ENCODE measurements at regions not wholly inside any gene's neighbourhood (a gene's known extent, or its start where the extent isn't known, plus 50 kb on each side); places are given as distances from the start of the nearest gene placed in this dataset.
"Not testable (repeated sequence)": the region's sequence is repeated elsewhere in the genome, so short reads cannot be mapped to it uniquely, and the experiment has no call there.

DNA sequence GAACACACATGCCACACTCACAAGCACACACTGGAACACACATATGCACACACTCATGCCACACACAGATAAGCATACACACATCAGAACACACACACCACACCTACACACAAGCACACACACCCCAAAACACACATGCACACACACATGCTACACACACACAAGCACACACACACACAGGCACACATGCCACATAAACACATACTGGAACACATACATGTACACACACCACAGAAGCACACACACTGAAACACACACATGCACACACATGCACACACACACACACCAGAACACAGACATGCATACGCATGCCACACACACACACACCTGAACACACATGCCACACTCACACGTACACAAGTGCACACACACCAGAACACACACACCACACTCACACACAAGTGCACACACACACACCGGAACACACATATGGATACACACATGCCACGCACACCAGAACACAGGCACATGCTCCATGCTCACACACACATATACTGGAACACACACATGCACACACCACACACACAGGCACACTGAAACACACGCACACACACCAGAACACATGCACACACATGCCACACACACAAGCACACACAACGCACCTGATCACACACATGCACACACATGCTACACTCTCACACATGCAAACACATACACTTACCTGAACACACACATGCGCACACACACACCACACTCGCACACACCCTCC, 78.0 kb upstream of the IRX4 start:
- Histone ChIP-seq H3K4me1 (ENCODE audit: control insufficient read depth, insufficient read depth, low read length, poor library complexity, severe bottlenecking) (no peaks in the 10 kb centered on the region), H3K27me3 (replicated peaks; ENCODE audit: control insufficient read depth, insufficient read depth, low read length, poor library complexity, severe bottlenecking) (no peaks in the 10 kb centered on the region), H3K4me3 (ENCODE audit: insufficient read depth, low read depth, low read length, poor library complexity, severe bottlenecking) (no peak overlapping the region), H3K27ac (ENCODE audit: insufficient read depth, low read length, poor library complexity, severe bottlenecking) (no peak overlapping the region), H3K36me3 (ENCODE audit: control insufficient read depth, insufficient read depth, low read length) (no peaks in the 10 kb centered on the region), H3K9me3 (ENCODE audit: control insufficient read depth, low read length) (no peaks in the 10 kb centered on the region)
- no peak for DNase-seq

DNA sequence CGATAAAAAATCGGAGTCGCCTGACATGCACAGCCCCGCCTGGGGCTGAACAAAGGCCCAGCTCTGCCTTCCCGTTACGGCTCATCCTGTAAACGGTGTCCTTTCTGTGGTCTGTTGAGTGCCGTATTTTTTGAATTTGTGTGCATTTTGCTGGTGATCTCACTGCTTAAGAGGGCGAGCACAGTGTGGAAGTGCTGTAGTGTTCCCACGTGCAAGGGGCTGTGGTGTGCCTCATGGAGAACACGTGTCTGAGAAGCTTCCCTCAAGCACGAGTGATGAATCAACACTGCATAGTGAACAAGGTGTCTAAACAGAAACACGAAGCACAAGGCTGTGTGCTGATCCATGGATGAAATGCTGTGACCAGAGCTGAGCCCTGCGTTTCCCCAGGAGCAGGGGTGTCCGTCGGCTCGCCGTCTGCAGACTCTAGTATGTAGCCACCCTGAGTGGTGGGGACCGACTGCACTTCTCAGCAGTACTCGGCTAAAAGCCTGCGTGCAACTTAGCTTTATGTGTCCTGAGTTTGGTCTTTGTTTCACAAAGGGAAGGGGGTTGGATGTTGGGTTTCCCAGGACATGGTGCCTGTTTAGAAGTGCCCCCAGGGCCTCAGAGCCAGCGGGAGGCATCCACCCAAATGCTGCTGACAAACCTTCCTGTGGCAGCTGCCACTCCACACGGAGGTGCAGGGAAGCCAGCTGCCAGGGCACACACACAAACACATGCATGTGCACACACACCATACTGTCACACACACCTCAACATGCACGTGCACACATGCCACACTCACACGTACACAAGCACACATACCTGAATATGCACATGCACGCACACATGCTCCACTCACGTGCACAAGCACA, 77.2 kb upstream of the IRX4 start:
- no peak for DNase-seq
- Histone ChIP-seq H3K27ac (ENCODE audit: insufficient read depth, low read length, poor library complexity, severe bottlenecking) (no peak overlapping the region), H3K36me3 (ENCODE audit: control insufficient read depth, insufficient read depth, low read length) (no peaks in the 10 kb centered on the region), H3K4me1 (ENCODE audit: control insufficient read depth, insufficient read depth, low read length, poor library complexity, severe bottlenecking) (no peaks in the 10 kb centered on the region), H3K27me3 (replicated peaks; ENCODE audit: control insufficient read depth, insufficient read depth, low read length, poor library complexity, severe bottlenecking) (no peaks in the 10 kb centered on the region), H3K4me3 (ENCODE audit: insufficient read depth, low read depth, low read length, poor library complexity, severe bottlenecking) (no peak overlapping the region), H3K9me3 (ENCODE audit: control insufficient read depth, low read length) (no peaks in the 10 kb centered on the region)

DNA sequence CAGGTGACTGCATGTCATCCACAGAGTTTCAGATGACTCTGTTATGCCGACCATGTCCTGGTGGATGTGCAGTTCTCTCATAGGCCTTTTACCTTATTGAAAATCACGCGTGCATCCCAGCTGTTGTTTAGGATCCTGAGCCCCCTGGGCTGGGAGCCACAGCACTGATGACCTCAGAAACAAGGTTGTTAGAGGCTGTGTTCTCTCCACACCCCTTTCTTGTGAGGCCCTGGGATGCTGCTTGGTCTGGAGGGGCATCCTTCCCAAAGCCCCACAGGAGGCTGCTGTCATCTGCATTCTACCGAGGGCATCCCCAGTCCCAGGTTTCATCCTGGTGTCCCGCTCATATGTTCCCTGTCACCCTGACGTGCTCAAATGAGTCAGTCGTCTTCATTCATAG, 76.5 kb upstream of the IRX4 start:
- H3K27me3 ChIP-seq (replicated peaks; ENCODE audit: control insufficient read depth, insufficient read depth, low read length, poor library complexity, severe bottlenecking): no peaks in the 10 kb centered on the region
- no peak overlapping the region for H3K27ac ChIP-seq (ENCODE audit: insufficient read depth, low read length, poor library complexity, severe bottlenecking)
- DNase-seq: no peak
- H3K9me3 ChIP-seq (ENCODE audit: control insufficient read depth, low read length): no peaks in the 10 kb centered on the region
- H3K4me3 ChIP-seq (ENCODE audit: insufficient read depth, low read depth, low read length, poor library complexity, severe bottlenecking): no peak overlapping the region
- no peaks in the 10 kb centered on the region for H3K36me3 ChIP-seq (ENCODE audit: control insufficient read depth, insufficient read depth, low read length)
- no peaks in the 10 kb centered on the region for H3K4me1 ChIP-seq (ENCODE audit: control insufficient read depth, insufficient read depth, low read length, poor library complexity, severe bottlenecking)

DNA sequence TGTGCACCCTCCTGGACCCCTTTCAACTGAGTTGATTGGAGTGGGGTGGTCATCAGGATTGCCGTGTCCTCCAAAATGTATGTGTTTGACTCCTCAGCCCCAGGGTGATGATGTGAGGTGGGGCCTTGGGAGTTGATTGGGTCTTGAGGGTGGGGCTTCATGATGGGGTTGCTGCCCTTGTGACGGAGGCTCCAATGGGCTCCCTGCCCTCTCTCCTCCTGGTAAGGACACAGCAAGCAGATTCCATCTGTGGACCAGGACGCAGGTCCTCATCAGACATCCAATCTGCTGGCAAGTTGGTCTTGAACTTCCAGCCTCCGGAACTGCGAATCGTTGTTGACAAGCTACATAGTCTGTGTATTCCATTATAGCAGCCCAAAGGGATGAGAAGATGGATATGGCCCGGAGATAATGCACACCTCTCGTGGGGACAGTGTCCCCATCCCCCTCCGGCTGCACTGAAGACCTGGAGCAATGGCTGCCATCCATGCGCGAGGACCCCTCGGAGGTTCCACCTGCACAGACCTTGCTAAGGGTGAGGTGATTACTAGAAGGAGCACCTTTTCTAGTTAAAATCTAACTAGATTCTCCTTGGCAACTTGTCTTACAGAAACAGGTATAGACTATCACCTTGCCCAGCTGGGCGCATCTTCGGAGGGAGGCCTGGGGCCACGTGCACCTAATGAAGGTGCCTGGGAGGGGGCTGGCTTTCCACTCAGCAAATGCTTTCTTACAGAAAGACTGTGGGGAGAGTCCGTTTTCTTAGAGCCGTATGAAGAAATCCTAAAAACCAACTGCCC, 75.7 kb upstream of the IRX4 start:
- Histone ChIP-seq H3K4me1 (ENCODE audit: control insufficient read depth, insufficient read depth, low read length, poor library complexity, severe bottlenecking) (no peaks in the 10 kb centered on the region), H3K9me3 (ENCODE audit: control insufficient read depth, low read length) (no peaks in the 10 kb centered on the region), H3K27ac (ENCODE audit: insufficient read depth, low read length, poor library complexity, severe bottlenecking) (no peak overlapping the region), H3K27me3 (replicated peaks; ENCODE audit: control insufficient read depth, insufficient read depth, low read length, poor library complexity, severe bottlenecking) (no peaks in the 10 kb centered on the region), H3K36me3 (ENCODE audit: control insufficient read depth, insufficient read depth, low read length) (no peaks in the 10 kb centered on the region), H3K4me3 (ENCODE audit: insufficient read depth, low read depth, low read length, poor library complexity, severe bottlenecking) (no peak overlapping the region)
- DNase-seq: no peak

DNA sequence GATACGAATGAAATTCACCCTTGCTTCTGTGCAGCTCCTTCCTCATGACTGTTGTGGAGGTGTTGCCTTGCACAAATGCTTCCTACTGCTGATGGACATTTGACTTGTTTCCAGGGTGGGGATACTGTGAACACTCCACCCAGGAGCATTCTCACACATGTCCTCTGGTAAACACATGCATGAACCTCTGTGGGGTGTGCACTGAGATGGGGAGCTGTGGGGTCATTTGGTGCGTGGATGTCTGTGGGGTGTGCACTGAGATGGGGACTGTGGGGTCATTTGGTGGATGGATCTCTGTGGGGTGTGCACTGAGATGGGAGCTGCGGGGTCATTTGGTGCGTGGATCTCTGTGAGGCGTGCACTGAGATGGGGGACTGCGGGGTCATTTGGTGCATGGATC, 72.9 kb upstream of the IRX4 start:
- no peak overlapping the region for H3K4me3 ChIP-seq (ENCODE audit: insufficient read depth, low read depth, low read length, poor library complexity, severe bottlenecking)
- H3K27ac ChIP-seq (ENCODE audit: insufficient read depth, low read length, poor library complexity, severe bottlenecking): no peak overlapping the region
- H3K9me3 ChIP-seq (ENCODE audit: control insufficient read depth, low read length): no peaks in the 10 kb centered on the region
- no peaks in the 10 kb centered on the region for H3K4me1 ChIP-seq (ENCODE audit: control insufficient read depth, insufficient read depth, low read length, poor library complexity, severe bottlenecking)
- H3K36me3 ChIP-seq (ENCODE audit: control insufficient read depth, insufficient read depth, low read length): no peaks in the 10 kb centered on the region
- no peaks in the 10 kb centered on the region for H3K27me3 ChIP-seq (replicated peaks; ENCODE audit: control insufficient read depth, insufficient read depth, low read length, poor library complexity, severe bottlenecking)
- no peak for DNase-seq

DNA sequence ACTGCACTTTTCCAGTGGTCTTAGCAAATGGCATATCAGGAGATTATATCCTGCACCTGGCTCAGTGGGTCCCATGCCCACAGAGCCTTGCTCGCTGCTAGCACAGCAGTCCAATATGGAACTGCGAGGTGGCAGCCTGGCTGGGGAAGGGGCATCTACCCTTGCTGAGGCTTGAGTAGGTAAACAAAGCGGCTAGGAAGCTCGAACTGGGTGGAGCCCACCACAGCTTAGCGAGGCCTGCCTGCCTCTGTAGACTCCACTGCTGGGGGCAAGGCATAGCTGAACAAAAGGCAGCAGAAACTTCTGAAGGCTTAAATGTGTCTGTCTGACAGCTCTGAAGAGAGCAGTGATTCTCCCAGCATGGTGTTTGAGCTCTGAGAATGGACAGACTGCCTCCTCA, 71.0 kb upstream of the IRX4 start:
- H3K4me1 ChIP-seq (ENCODE audit: control insufficient read depth, insufficient read depth, low read length, poor library complexity, severe bottlenecking); H3K27ac ChIP-seq (ENCODE audit: insufficient read depth, low read length, poor library complexity, severe bottlenecking); H3K27me3 ChIP-seq (replicated peaks; ENCODE audit: control insufficient read depth, insufficient read depth, low read length, poor library complexity, severe bottlenecking); H3K36me3 ChIP-seq (ENCODE audit: control insufficient read depth, insufficient read depth, low read length); H3K4me3 ChIP-seq (ENCODE audit: insufficient read depth, low read depth, low read length, poor library complexity, severe bottlenecking); DNase-seq; H3K9me3 ChIP-seq (ENCODE audit: control insufficient read depth, low read length): not testable (repeated sequence)

DNA sequence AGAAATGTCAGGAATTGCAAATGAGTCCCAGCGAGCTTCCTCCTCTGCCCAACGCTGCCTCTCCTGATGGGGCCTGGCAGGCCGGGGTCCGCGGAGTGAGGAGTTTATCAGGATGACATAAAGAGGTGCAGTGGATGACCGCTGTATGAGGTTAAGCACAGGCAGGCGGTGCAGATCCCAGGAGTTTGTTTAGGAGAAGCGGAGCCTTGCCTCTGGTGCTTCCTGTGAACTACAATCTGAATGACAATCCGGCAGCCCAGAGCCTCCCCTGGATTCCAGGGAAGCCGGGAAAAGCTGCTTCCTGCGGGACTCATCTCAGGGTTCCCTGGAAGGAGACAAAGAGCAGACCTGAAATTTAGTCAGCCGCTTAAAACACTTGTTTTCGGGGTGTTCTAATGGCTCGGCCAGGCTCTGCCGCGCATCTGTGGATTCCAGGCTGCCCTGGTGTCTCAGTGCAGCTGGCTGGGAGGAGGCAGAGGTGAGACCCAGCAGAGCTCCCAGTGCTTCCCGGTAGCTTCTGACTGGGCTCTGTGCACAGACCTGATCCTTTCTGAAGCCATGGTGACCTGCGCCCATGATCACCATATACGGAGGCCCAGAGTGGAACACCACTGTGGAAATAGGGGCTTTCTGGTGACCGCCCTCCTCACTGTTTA, 69.8 kb upstream of the IRX4 start:
- no peak for DNase-seq
- no peaks in the 10 kb centered on the region for H3K4me1 ChIP-seq (ENCODE audit: control insufficient read depth, insufficient read depth, low read length, poor library complexity, severe bottlenecking)

DNA sequence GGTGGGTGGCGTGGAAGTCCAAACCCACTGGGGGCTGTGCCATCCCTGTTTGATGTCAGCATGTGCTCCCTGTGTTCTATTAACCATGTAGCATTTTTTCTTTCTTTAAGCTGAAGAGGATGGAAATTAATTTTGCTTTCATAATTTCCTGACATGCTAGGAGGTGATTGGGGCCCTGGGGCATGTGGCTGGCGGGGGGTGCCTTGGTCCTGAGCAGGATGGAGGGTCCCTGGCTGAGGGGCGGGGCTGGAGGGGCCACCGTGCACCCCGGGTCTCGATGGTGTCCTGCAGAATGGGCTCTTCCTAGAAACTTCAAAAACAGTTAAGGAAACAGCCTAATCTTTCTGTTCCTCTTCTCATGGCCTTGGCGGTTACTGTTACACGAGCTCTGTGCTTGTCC, 69.3 kb upstream of the IRX4 start:
- no peak overlapping the region for H3K4me3 ChIP-seq (ENCODE audit: insufficient read depth, low read depth, low read length, poor library complexity, severe bottlenecking)
- H3K4me1 ChIP-seq (ENCODE audit: control insufficient read depth, insufficient read depth, low read length, poor library complexity, severe bottlenecking): no peaks in the 10 kb centered on the region
- no peak for DNase-seq
- no peaks in the 10 kb centered on the region for H3K9me3 ChIP-seq (ENCODE audit: control insufficient read depth, low read length)
- no peak overlapping the region for H3K27ac ChIP-seq (ENCODE audit: insufficient read depth, low read length, poor library complexity, severe bottlenecking)
- no peaks in the 10 kb centered on the region for H3K36me3 ChIP-seq (ENCODE audit: control insufficient read depth, insufficient read depth, low read length)
- H3K27me3 ChIP-seq (replicated peaks; ENCODE audit: control insufficient read depth, insufficient read depth, low read length, poor library complexity, severe bottlenecking): no peaks in the 10 kb centered on the region

More for the DNA sequence above, 69.8 kb upstream of the IRX4 start:
- H3K9me3 ChIP-seq (ENCODE audit: control insufficient read depth, low read length): no peaks in the 10 kb centered on the region
- H3K36me3 ChIP-seq (ENCODE audit: control insufficient read depth, insufficient read depth, low read length): no peaks in the 10 kb centered on the region
- no peak overlapping the region for H3K27ac ChIP-seq (ENCODE audit: insufficient read depth, low read length, poor library complexity, severe bottlenecking)
- H3K4me3 ChIP-seq (ENCODE audit: insufficient read depth, low read depth, low read length, poor library complexity, severe bottlenecking): no peak overlapping the region
- no peaks in the 10 kb centered on the region for H3K27me3 ChIP-seq (replicated peaks; ENCODE audit: control insufficient read depth, insufficient read depth, low read length, poor library complexity, severe bottlenecking)

DNA sequence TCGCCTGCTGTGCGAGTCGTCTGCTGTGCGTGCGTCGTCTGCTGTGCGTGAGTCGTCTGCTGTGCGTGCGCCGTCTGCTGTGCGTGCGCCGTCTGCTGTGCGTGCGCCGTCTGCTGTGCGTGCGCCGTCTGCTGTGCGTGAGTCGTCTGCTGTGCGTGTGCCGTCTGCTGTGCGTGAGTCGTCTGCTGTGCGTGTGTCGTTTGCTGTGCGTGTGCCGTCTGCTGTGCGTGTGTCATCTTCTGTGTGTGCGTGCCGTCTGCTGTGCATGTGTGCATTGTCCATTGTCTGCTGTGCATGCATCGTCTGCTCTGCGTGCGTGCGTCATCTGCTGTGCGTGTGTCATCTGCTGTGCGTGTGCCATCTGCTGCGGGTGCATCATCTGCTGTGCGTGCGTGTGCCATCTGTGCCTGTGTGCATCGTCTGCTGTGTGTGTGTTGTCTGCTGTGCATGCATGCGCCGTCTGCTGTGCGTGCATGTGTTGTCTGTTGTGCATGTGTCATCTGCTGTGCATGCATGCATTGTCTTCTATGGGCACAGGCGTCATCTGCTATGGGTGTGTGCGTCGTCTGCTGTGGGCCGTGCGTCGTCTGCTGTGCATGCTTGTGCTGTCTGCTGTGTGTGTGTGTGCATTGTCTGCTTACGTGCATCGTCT, 68.6 kb upstream of the IRX4 start:
- no peak for DNase-seq
- no peaks in the 10 kb centered on the region for H3K36me3 ChIP-seq (ENCODE audit: control insufficient read depth, insufficient read depth, low read length)
- no peaks in the 10 kb centered on the region for H3K27me3 ChIP-seq (replicated peaks; ENCODE audit: control insufficient read depth, insufficient read depth, low read length, poor library complexity, severe bottlenecking)

More for the DNA sequence above, 68.6 kb upstream of the IRX4 start:
- H3K4me1 ChIP-seq (ENCODE audit: control insufficient read depth, insufficient read depth, low read length, poor library complexity, severe bottlenecking): no peaks in the 10 kb centered on the region
- no peak overlapping the region for H3K4me3 ChIP-seq (ENCODE audit: insufficient read depth, low read depth, low read length, poor library complexity, severe bottlenecking)
- no peaks in the 10 kb centered on the region for H3K9me3 ChIP-seq (ENCODE audit: control insufficient read depth, low read length)
- H3K27ac ChIP-seq (ENCODE audit: insufficient read depth, low read length, poor library complexity, severe bottlenecking): no peak overlapping the region
